ENCODE measurements at regions not wholly inside any gene's neighbourhood (a gene's known extent, or its start where the extent isn't known, plus 50 kb on each side); places are given as distances from the start of the nearest gene placed in this dataset.

DNA sequence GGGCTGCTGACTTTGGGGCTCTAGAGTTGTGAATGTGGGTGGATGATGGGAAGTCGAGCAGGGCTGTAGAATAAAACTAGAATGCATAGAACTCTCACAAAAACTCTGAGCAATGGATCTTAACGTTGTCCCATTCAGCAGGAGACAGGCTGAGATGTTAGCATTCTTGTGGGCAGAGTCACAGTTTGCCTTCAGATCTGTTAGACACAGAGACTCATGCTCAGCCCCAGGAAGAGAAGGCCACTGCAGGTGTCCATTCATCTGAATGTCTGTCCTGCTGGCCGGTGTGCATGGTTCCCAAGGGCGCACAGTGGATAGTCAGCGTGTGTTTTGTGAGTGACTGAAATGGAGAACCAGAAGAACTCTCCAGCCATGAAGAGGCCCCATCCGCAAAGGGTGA, 111.3 kb downstream of the TSN start:
- WGBS, 3 donors: 83 to 87% (median 83%) methylated on average over 6 of the region's 6 CpGs
- FAIRE-seq: no peak
- Histone ChIP-seq H3K27ac (ENCODE audit: low read depth in 1 of 3, low read length in 2 of 3) (no peak overlapping the region), H3K36me3 (ENCODE audit: control insufficient read depth in 3 of 3, insufficient read depth in 2 of 3, low read depth in 1 of 3, low read length in 3 of 3) (no peaks in the 10 kb centered on the region), H3K9me3 (ENCODE audit: control insufficient read depth in 2 of 2, insufficient read depth in 1 of 2, low read depth in 1 of 2, low read length in 1 of 2) (no peaks in the 10 kb centered on the region), H3K4me3 (ENCODE audit: low read depth in 1 of 3, low read length in 3 of 3) (no peak overlapping the region), H3K4me1 (ENCODE audit: control insufficient read depth in 3 of 3, insufficient read depth in 2 of 3, low read depth in 1 of 3, low read length in 2 of 3) (no peaks in the 10 kb centered on the region), H3K27me3 (ENCODE audit: control insufficient read depth in 3 of 3, insufficient read depth in 3 of 3, low read length in 3 of 3) (no peaks in the 10 kb centered on the region)
- no peak for DNase-seq

DNA sequence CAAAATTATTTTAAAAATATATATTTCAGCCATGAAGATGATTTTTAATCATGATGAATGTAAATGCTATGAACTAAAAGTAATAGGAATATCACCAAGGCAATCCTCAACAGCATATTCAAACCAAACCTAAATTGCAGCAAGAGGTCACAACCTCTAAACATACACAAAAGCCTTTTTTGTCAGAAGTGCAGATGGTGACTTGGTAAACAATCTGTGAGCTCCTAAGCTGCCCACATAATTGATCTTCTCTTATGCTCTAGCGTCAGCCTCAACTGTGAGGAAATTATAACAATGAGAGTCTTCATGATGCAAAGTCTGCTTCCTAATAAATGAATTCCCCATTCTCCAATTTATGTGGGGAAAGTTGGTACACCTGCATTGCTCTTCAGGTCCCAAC, 113.2 kb downstream of the TSN start:
- FAIRE-seq: no peak
- H3K27me3 ChIP-seq (ENCODE audit: control insufficient read depth in 3 of 3, insufficient read depth in 3 of 3, low read length in 3 of 3): no peaks in the 10 kb centered on the region
- H3K27ac ChIP-seq (ENCODE audit: low read depth in 1 of 3, low read length in 2 of 3): no peak overlapping the region
- DNase-seq: no peak
- H3K9me3 ChIP-seq (ENCODE audit: control insufficient read depth in 2 of 2, insufficient read depth in 1 of 2, low read depth in 1 of 2, low read length in 1 of 2): no peaks in the 10 kb centered on the region
- WGBS, 3 donors: 23 to 48% (median 39%) methylated on average over 1 of the region's 1 CpG
- no peaks in the 10 kb centered on the region for H3K36me3 ChIP-seq (ENCODE audit: control insufficient read depth in 3 of 3, insufficient read depth in 2 of 3, low read depth in 1 of 3, low read length in 3 of 3)
- no peak overlapping the region for H3K4me3 ChIP-seq (ENCODE audit: low read depth in 1 of 3, low read length in 3 of 3)
- no peaks in the 10 kb centered on the region for H3K4me1 ChIP-seq (ENCODE audit: control insufficient read depth in 3 of 3, insufficient read depth in 2 of 3, low read depth in 1 of 3, low read length in 2 of 3)

DNA sequence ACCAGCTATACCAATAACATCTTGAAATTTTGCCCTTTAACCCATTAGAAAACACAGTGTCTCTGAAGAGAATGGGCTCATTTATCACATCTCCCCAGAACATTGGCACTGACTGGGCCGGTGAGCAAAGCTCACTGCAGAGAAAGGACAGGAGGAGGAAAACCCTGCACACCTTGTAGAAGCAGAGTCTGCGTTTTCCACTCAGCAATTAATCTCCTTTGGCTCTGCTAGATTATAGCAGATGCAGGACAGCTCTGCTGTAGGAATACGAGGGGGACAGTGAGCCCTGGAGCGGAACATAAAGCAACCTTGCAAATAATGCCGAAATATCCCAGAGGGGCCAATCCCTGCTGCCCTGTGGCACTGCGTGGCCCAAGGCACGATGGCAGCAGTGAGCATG, 113.9 kb downstream of the TSN start:
- FAIRE-seq: no peak
- 54 to 79% (median 64%) methylated on average over 7 of the region's 7 CpGs for WGBS, 3 donors

DNA sequence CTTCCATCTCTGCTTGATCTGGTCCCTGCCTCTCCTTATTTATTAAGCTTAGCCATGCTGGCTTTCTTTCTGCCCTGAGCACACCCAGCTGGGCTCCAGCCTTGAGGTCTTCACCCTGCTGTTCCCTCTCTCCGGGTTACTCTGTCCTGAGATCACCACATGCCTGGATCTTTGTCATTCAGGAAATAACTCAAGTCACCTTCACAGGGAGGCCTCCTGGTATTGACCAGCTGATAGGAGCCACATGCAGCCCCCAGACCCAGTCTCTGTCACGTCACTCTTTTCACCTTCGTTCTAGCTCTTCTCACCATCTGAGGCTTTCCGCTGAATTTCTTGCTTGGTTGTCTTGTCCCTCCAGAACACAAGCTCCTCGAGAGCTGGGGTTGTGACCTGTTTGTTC, 114.4 kb downstream of the TSN start:
- WGBS, 3 donors: 81 to 82% (median 82%) methylated on average over 5 of the region's 5 CpGs
- H3K27ac ChIP-seq (ENCODE audit: low read depth in 1 of 3, low read length in 2 of 3): no peak overlapping the region
- FAIRE-seq (no peak), DNase-seq (no peak)
- H3K4me3 ChIP-seq (ENCODE audit: low read depth in 1 of 3, low read length in 3 of 3): no peak overlapping the region
- H3K27me3 ChIP-seq (ENCODE audit: control insufficient read depth in 3 of 3, insufficient read depth in 3 of 3, low read length in 3 of 3): no peaks in the 10 kb centered on the region
- no peaks in the 10 kb centered on the region for H3K36me3 ChIP-seq (ENCODE audit: control insufficient read depth in 3 of 3, insufficient read depth in 2 of 3, low read depth in 1 of 3, low read length in 3 of 3)
- H3K9me3 ChIP-seq (ENCODE audit: control insufficient read depth in 2 of 2, insufficient read depth in 1 of 2, low read depth in 1 of 2, low read length in 1 of 2): no peaks in the 10 kb centered on the region
- H3K4me1 ChIP-seq (ENCODE audit: control insufficient read depth in 3 of 3, insufficient read depth in 2 of 3, low read depth in 1 of 3, low read length in 2 of 3): no peaks in the 10 kb centered on the region

More for the DNA sequence above, 113.9 kb downstream of the TSN start:
- no peak overlapping the region for H3K27ac ChIP-seq (ENCODE audit: low read depth in 1 of 3, low read length in 2 of 3)
- H3K27me3 ChIP-seq (ENCODE audit: control insufficient read depth in 3 of 3, insufficient read depth in 3 of 3, low read length in 3 of 3): no peaks in the 10 kb centered on the region
- H3K4me3 ChIP-seq (ENCODE audit: low read depth in 1 of 3, low read length in 3 of 3): no peak overlapping the region
- DNase-seq: no peak
- H3K4me1 ChIP-seq (ENCODE audit: control insufficient read depth in 3 of 3, insufficient read depth in 2 of 3, low read depth in 1 of 3, low read length in 2 of 3): no peaks in the 10 kb centered on the region
- H3K36me3 ChIP-seq (ENCODE audit: control insufficient read depth in 3 of 3, insufficient read depth in 2 of 3, low read depth in 1 of 3, low read length in 3 of 3): no peaks in the 10 kb centered on the region
- no peaks in the 10 kb centered on the region for H3K9me3 ChIP-seq (ENCODE audit: control insufficient read depth in 2 of 2, insufficient read depth in 1 of 2, low read depth in 1 of 2, low read length in 1 of 2)

DNA sequence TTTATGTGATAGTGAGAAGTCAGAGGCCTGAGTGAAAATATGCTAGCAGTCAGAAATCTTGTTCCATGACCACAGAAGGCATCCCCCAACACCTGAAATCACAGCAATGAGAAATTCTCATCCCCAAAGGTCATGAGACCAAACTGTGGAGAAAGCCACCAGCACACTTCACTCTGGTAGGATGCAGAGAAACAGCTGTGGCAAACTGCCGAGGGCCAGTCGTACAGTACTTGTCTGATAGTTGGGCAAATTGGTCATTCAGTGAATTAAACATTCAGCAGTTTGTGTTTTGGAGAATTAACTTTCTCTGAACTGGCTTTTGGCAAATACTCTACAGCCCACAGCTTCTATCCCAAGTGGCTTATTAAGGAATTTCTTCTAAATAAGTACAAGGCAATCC, 117.2 kb downstream of the TSN start:
- no peak for DNase-seq
- no peak for FAIRE-seq

DNA sequence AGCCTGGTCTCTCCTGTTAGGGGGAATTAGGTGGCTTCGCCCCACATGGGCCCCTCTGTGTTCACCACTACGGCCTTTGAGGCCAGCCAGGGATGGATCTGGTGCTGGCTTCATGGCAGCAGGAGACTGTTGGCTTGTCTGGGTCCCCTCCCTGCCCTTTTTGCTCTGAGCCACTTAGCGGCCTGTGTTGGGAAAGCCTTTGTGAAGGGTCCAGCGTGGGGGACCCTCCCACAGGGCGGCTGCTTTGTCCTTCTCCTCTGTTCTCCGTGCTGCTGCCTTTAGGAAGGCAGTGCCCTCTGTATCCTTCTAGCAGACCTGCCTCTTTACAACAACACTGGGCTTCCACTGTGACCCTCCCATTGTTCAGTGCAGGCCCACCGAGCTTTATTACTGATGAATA, 118.4 kb downstream of the TSN start:
- Histone ChIP-seq H3K4me1 (ENCODE audit: control insufficient read depth in 3 of 3, insufficient read depth in 2 of 3, low read depth in 1 of 3, low read length in 2 of 3) (no peaks in the 10 kb centered on the region), H3K36me3 (ENCODE audit: control insufficient read depth in 3 of 3, insufficient read depth in 2 of 3, low read depth in 1 of 3, low read length in 3 of 3) (no peaks in the 10 kb centered on the region), H3K4me3 (ENCODE audit: low read depth in 1 of 3, low read length in 3 of 3) (no peak overlapping the region), H3K9me3 (ENCODE audit: control insufficient read depth in 2 of 2, insufficient read depth in 1 of 2, low read depth in 1 of 2, low read length in 1 of 2) (no peaks in the 10 kb centered on the region), H3K27ac (ENCODE audit: low read depth in 1 of 3, low read length in 2 of 3) (no peak overlapping the region), H3K27me3 (ENCODE audit: control insufficient read depth in 3 of 3, insufficient read depth in 3 of 3, low read length in 3 of 3) (no peaks in the 10 kb centered on the region)
- no peak for DNase-seq
- FAIRE-seq: no peak
- WGBS, 3 donors: 67 to 75% (median 67%) methylated on average over 7 of the region's 7 CpGs

More for the DNA sequence above, 117.2 kb downstream of the TSN start:
- Histone ChIP-seq H3K27ac (ENCODE audit: low read depth in 1 of 3, low read length in 2 of 3) (no peak overlapping the region), H3K9me3 (ENCODE audit: control insufficient read depth in 2 of 2, insufficient read depth in 1 of 2, low read depth in 1 of 2, low read length in 1 of 2) (no peaks in the 10 kb centered on the region), H3K4me3 (ENCODE audit: low read depth in 1 of 3, low read length in 3 of 3) (no peak overlapping the region), H3K36me3 (ENCODE audit: control insufficient read depth in 3 of 3, insufficient read depth in 2 of 3, low read depth in 1 of 3, low read length in 3 of 3) (no peaks in the 10 kb centered on the region), H3K27me3 (ENCODE audit: control insufficient read depth in 3 of 3, insufficient read depth in 3 of 3, low read length in 3 of 3) (no peaks in the 10 kb centered on the region), H3K4me1 (ENCODE audit: control insufficient read depth in 3 of 3, insufficient read depth in 2 of 3, low read depth in 1 of 3, low read length in 2 of 3) (no peaks in the 10 kb centered on the region)
- 59 to 88% (median 72%) methylated on average over 2 of the region's 2 CpGs for WGBS, 3 donors

DNA sequence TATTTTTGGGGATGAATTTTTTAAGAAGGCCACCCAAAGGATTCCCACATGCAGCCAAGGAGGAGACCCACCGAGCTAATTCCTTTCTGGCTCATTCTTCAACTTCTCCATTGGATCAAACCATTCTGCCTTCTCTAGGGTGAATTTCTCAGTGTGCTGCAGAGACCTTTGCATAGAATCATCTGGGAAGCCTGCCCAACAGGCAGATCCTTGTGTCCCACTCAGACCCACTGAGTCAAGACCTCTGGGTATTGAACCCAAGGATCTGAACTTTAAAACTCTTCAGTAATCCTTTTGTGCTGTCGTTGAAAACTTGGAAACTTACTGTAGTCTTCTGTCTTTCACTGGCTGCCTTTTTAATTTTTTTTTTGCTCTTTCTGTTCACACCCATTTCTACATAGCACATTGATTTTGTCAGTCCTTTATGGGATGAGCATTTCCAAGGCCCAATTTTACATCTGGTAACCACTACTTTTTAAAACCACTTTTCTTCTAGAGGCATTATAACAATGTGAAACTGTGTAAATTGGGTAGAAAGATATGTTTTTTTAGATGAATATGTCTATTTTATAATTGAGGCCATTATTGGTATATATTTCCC, 120.2 kb downstream of the TSN start:
- DNase-seq: no peak
- no peaks in the 10 kb centered on the region for H3K36me3 ChIP-seq (ENCODE audit: control insufficient read depth in 3 of 3, insufficient read depth in 2 of 3, low read depth in 1 of 3, low read length in 3 of 3)
- no peak for FAIRE-seq
- no peaks in the 10 kb centered on the region for H3K27me3 ChIP-seq (ENCODE audit: control insufficient read depth in 3 of 3, insufficient read depth in 3 of 3, low read length in 3 of 3)
- 57 to 81% (median 73%) methylated on average over 2 of the region's 2 CpGs for WGBS, 3 donors
- no peaks in the 10 kb centered on the region for H3K4me1 ChIP-seq (ENCODE audit: control insufficient read depth in 3 of 3, insufficient read depth in 2 of 3, low read depth in 1 of 3, low read length in 2 of 3)
- H3K4me3 ChIP-seq (ENCODE audit: low read depth in 1 of 3, low read length in 3 of 3): no peak overlapping the region
- H3K27ac ChIP-seq (ENCODE audit: low read depth in 1 of 3, low read length in 2 of 3): no peak overlapping the region
- H3K9me3 ChIP-seq (ENCODE audit: control insufficient read depth in 2 of 2, insufficient read depth in 1 of 2, low read depth in 1 of 2, low read length in 1 of 2): peaks cover 0 to 5% of the 10 kb centered on the region in 2 donors

DNA sequence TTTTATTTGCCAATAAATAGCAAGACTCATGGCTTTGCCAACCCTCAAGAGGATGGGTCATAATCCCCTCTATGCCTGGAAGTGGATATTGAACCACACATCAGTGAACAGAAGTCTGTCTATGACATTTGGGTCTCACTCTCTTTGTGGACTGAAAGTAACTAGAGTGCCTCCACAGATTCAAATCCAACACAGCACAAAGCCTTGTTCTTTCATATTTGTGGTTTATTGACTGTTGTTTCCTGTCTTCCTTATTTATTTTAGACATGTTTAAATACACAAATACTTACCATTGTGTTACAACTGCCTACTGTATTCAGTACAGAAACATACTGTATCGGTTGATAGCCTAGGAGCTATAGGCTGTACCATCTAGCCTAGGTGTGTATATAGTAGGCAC, 121.9 kb downstream of the TSN start:
- no peaks in the 10 kb centered on the region for H3K4me1 ChIP-seq (ENCODE audit: control insufficient read depth in 3 of 3, insufficient read depth in 2 of 3, low read depth in 1 of 3, low read length in 2 of 3)
- DNase-seq (no peak), FAIRE-seq (no peak)
- no peak overlapping the region for H3K4me3 ChIP-seq (ENCODE audit: low read depth in 1 of 3, low read length in 3 of 3)
- H3K27ac ChIP-seq (ENCODE audit: low read depth in 1 of 3, low read length in 2 of 3): no peak overlapping the region
- peaks cover 0 to 5% of the 10 kb centered on the region in 2 donors for H3K9me3 ChIP-seq (ENCODE audit: control insufficient read depth in 2 of 2, insufficient read depth in 1 of 2, low read depth in 1 of 2, low read length in 1 of 2)
- WGBS, 3 donors: 87 to 94% (median 90%) methylated on average over 1 of the region's 1 CpG
- peaks cover 0 to 4% (median 0%) of the 10 kb centered on the region in 3 donors for H3K27me3 ChIP-seq (ENCODE audit: control insufficient read depth in 3 of 3, insufficient read depth in 3 of 3, low read length in 3 of 3)
- H3K36me3 ChIP-seq (ENCODE audit: control insufficient read depth in 3 of 3, insufficient read depth in 2 of 3, low read depth in 1 of 3, low read length in 3 of 3): no peaks in the 10 kb centered on the region

DNA sequence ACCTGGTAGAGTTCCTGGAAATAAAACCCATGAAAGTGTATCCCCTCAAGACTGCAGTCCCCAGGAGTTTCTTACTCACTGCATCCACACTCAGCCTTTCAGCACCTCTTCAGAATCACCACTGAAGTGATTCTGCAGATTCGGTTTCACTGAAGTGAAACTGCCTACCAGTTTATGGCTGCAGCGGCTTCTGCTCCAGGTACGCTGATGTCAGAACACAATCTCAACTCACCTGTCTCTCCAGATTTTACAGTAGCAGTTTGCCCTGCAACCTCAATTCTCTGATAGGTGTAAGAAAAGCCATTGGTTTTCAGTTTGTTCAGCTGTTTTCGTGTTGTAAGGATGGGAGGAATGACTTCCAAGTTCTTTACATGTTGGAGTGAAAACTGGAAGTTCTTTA, 124.8 kb downstream of the TSN start:
- 20 to 70% (median 36%) methylated on average over 4 of the region's 4 CpGs for WGBS, 3 donors
- Histone ChIP-seq H3K27me3 (ENCODE audit: control insufficient read depth in 3 of 3, insufficient read depth in 3 of 3, low read length in 3 of 3) (peaks cover 0 to 4% (median 0%) of the 10 kb centered on the region in 3 donors), H3K9me3 (ENCODE audit: control insufficient read depth in 2 of 2, insufficient read depth in 1 of 2, low read depth in 1 of 2, low read length in 1 of 2) (peaks cover 0 to 5% of the 10 kb centered on the region in 2 donors), H3K4me1 (ENCODE audit: control insufficient read depth in 3 of 3, insufficient read depth in 2 of 3, low read depth in 1 of 3, low read length in 2 of 3) (no peaks in the 10 kb centered on the region), H3K4me3 (ENCODE audit: low read depth in 1 of 3, low read length in 3 of 3) (no peak overlapping the region), H3K27ac (ENCODE audit: low read depth in 1 of 3, low read length in 2 of 3) (no peak overlapping the region), H3K36me3 (ENCODE audit: control insufficient read depth in 3 of 3, insufficient read depth in 2 of 3, low read depth in 1 of 3, low read length in 3 of 3) (no peaks in the 10 kb centered on the region)
- no peak for DNase-seq
- no peak for FAIRE-seq
